ENCODE measurements at regions not wholly inside any gene's neighbourhood (a gene's known extent, or its start where the extent isn't known, plus 50 kb on each side); places are given as distances from the start of the nearest gene placed in this dataset.

- H3K9me3 ChIP-seq (ENCODE audit: control insufficient read depth in 1 of 2, insufficient read depth in 1 of 2, low read depth in 1 of 2, low read length in 2 of 2), result peaks cover 0 to 17% of the 10 kb centered on the region in 2 experiments; a peak in 2 of 4 replicates
- ChIA-PET POLR2A (no interaction called here), RAD21 (ENCODE audit: low non-redundant PET in 1 of 2, low total read pairs in 2 of 2, uncharacterized antibody in 2 of 2, unreplicated experiment in 2 of 2) (no interaction called here), CTCF (no interaction called here)
- TF ChIP-seq EGR1 (IDR thresholded peaks at IDR 0.05; ENCODE audit: low read depth), result no peak
- no peak for TF ChIP-seq SP1 (IDR thresholded peaks at IDR 0.05; ENCODE audit: low read depth)
- no peak for TF ChIP-seq EZH2 (IDR thresholded peaks at IDR 0.05)
- TF ChIP-seq CTCF (IDR thresholded peaks at IDR 0.05 in 2 of 3, conservative IDR thresholded peaks at IDR 0.05 in 1 of 3; ENCODE audit: borderline replicate concordance in 1 of 3, insufficient read depth in 1 of 3, low read depth in 2 of 3, low read length in 2 of 3), result no peak
- H4K20me1 ChIP-seq (ENCODE audit: insufficient read depth), result no peaks in the 10 kb centered on the region
- no peaks in the 10 kb centered on the region for H3K79me2 ChIP-seq (ENCODE audit: insufficient read depth, low read length)
- no peak overlapping the region for H3K9ac ChIP-seq (ENCODE audit: low read length)
- H2AFZ ChIP-seq (ENCODE audit: low read depth, low read length, poor library complexity, severe bottlenecking), result no peak overlapping the region
- no peaks in the 10 kb centered on the region for H3K9me2 ChIP-seq (ENCODE audit: insufficient read depth)
- BruUV-seq (replicated peaks), result no TSS peak
- no peaks in the 10 kb centered on the region for H3K36me3 ChIP-seq (ENCODE audit: control insufficient read depth in 1 of 2, insufficient read depth in 2 of 2, low read length in 2 of 2)
- no peak for ATAC-seq
- no peak overlapping the region for H3K27ac ChIP-seq (ENCODE audit: low read depth, low read length)
- DNase-seq (ENCODE audit: low read depth, low spot score), result no peak
- H3K27me3 ChIP-seq (ENCODE audit: insufficient read depth, low read length), result no peaks in the 10 kb centered on the region
- H3K4me1 ChIP-seq (ENCODE audit: control insufficient read depth in 1 of 2, insufficient read depth in 2 of 2, low read length in 2 of 2), result no peaks in the 10 kb centered on the region
- H3K4me3 ChIP-seq (replicated peaks in 1 of 2; ENCODE audit: low read depth in 1 of 2, low read length in 2 of 2), result no peak overlapping the region
- no peak overlapping the region for H3K4me2 ChIP-seq (ENCODE audit: low read length)
- intact Hi-C loops (cut with micrococcal nuclease), result no loop called here
Measured at GRCh38 chr13:37456506-37456905, 142.1 kb downstream of the POSTN start.

- no peak for TF ChIP-seq CEBPB (IDR thresholded peaks at IDR 0.05; ENCODE audit: low read depth)
- TF ChIP-seq YY1 (IDR thresholded peaks at IDR 0.05; ENCODE audit: extremely low read depth, insufficient replicate concordance, low read depth, low read length), result no peak
- no peak for TF ChIP-seq CTCF (IDR thresholded peaks at IDR 0.05 in 2 of 3, conservative IDR thresholded peaks at IDR 0.05 in 1 of 3; ENCODE audit: borderline replicate concordance in 1 of 3, insufficient read depth in 1 of 3, low read depth in 2 of 3, low read length in 2 of 3)
- no peak for TF ChIP-seq ATF3 (IDR thresholded peaks at IDR 0.05)
- no peak for TF ChIP-seq SIN3A (IDR thresholded peaks at IDR 0.05; ENCODE audit: low read depth)
- no peak for TF ChIP-seq ZNF274 (IDR thresholded peaks at IDR 0.05; ENCODE audit: low read depth, low read length)
- no peak for TF ChIP-seq MAX (IDR thresholded peaks at IDR 0.05)
- no peak for TF ChIP-seq POLR2AphosphoS5 (IDR thresholded peaks at IDR 0.05; ENCODE audit: low read depth, low read length)
- no peak for TF ChIP-seq TCF7L2 (IDR thresholded peaks at IDR 0.05; ENCODE audit: borderline replicate concordance, extremely low read depth, insufficient read depth, insufficient read length)
- no peak for TF ChIP-seq JUND (IDR thresholded peaks at IDR 0.05)
- BruUV-seq (replicated peaks), result no TSS peak
- H3K79me2 ChIP-seq (ENCODE audit: insufficient read depth, low read length), result no peaks in the 10 kb centered on the region
- H4K20me1 ChIP-seq (ENCODE audit: insufficient read depth), result no peaks in the 10 kb centered on the region
- H3K9me2 ChIP-seq (ENCODE audit: insufficient read depth), result no peaks in the 10 kb centered on the region
- H3K4me3 ChIP-seq (replicated peaks in 1 of 2; ENCODE audit: low read depth in 1 of 2, low read length in 2 of 2), result no peak overlapping the region
- DNase-seq (ENCODE audit: low read depth, low spot score), result no peak
- no peak overlapping the region for H3K9ac ChIP-seq (ENCODE audit: low read length)
- no peak for ATAC-seq
- H3K9me3 ChIP-seq (ENCODE audit: control insufficient read depth in 1 of 2, insufficient read depth in 1 of 2, low read depth in 1 of 2, low read length in 2 of 2), result peaks cover 0 to 17% of the 10 kb centered on the region in 2 experiments; a peak in 2 of 4 replicates
- H3K27me3 ChIP-seq (ENCODE audit: insufficient read depth, low read length), result no peaks in the 10 kb centered on the region
- intact Hi-C loops (cut with micrococcal nuclease), result no loop called here
- ChIA-PET CTCF (no interaction called here), POLR2A (no interaction called here), RAD21 (ENCODE audit: low non-redundant PET in 1 of 2, low total read pairs in 2 of 2, uncharacterized antibody in 2 of 2, unreplicated experiment in 2 of 2) (no interaction called here)
- H3K36me3 ChIP-seq (ENCODE audit: control insufficient read depth in 1 of 2, insufficient read depth in 2 of 2, low read length in 2 of 2), result no peaks in the 10 kb centered on the region
- H3K4me2 ChIP-seq (ENCODE audit: low read length), result no peak overlapping the region
- no peak overlapping the region for H2AFZ ChIP-seq (ENCODE audit: low read depth, low read length, poor library complexity, severe bottlenecking)
- H3K27ac ChIP-seq (ENCODE audit: low read depth, low read length), result no peak overlapping the region
- H3K4me1 ChIP-seq (ENCODE audit: control insufficient read depth in 1 of 2, insufficient read depth in 2 of 2, low read length in 2 of 2), result no peaks in the 10 kb centered on the region
Measured at GRCh38 chr13:37456041-37456440, 142.5 kb downstream of the POSTN start.

Measured in HCT116 (cell line).